ENCODE measurements at regions not wholly inside any gene's neighbourhood (a gene's known extent, or its start where the extent isn't known, plus 50 kb on each side); places are given as distances from the start of the nearest gene placed in this dataset.

DNA sequence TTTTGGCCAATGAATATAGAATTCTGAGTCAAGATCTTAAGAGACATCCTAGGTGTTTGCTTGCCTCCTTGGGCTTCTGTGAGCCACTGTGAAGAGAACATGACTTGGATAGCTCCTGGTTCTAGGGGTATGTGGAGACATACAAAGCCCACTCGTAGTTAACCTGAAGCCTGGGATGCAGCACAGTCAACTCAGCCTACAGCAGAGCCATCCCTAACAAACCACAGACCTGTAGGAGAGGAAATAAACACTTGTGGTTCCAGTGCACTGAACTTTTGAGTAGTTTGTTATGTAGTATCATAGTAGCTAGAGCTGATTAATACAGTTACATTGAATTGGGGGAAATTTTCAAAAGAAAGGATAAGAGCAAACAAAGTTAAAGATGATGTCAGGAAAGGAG lies 474.4 kb upstream of the HSF2 start:
- TF ChIP-seq EP300 (IDR thresholded peaks at IDR 0.05) (no peak), POLR2A (IDR thresholded peaks at IDR 0.05) (no peak)
- TF ChIP-seq, protein P1, sequence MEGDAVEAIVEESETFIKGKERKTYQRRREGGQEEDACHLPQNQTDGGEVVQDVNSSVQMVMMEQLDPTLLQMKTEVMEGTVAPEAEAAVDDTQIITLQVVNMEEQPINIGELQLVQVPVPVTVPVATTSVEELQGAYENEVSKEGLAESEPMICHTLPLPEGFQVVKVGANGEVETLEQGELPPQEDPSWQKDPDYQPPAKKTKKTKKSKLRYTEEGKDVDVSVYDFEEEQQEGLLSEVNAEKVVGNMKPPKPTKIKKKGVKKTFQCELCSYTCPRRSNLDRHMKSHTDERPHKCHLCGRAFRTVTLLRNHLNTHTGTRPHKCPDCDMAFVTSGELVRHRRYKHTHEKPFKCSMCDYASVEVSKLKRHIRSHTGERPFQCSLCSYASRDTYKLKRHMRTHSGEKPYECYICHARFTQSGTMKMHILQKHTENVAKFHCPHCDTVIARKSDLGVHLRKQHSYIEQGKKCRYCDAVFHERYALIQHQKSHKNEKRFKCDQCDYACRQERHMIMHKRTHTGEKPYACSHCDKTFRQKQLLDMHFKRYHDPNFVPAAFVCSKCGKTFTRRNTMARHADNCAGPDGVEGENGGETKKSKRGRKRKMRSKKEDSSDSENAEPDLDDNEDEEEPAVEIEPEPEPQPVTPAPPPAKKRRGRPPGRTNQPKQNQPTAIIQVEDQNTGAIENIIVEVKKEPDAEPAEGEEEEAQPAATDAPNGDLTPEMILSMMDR (IDR thresholded peaks at IDR 0.05) = no peak

Measured in ovary (tissue), 3 donors.